Peyer's patch (tissue), 4 donors: ENCODE measurements at regions not wholly inside any gene's neighbourhood (a gene's known extent, or its start where the extent isn't known, plus 50 kb on each side); places are given as distances from the start of the nearest gene placed in this dataset.

Source experiments
- CTCF ChIP-seq, 6 experiments: fragments of 450-650 bp in 4 of 6; fragments of 200-600 bp in 2 of 6; sonication (generic) in 1 of 6; IDR thresholded peaks; one replicate each; pipeline ENCODE4 v1.5.1; 2017 to 2019; ENCODE audit warnings: antibody characterized with exemption in 6 of 6, mild to moderate bottlenecking in 3 of 6, moderate library complexity in 1 of 6
- POLR2A ChIP-seq, 2 donors: fragments of 450-650 bp; IDR thresholded peaks; one replicate each; pipeline ENCODE4 v1.5.1; 2017; ENCODE audit warnings: antibody characterized with exemption in 2 of 2, mild to moderate bottlenecking in 2 of 2, moderate library complexity in 2 of 2

GRCh38 chr16:85279402-85279801 is 167.1 kb upstream of the CIBAR2 start:
- TF ChIP-seq CTCF (IDR thresholded peaks at IDR 0.05): no peak
- TF ChIP-seq POLR2A (IDR thresholded peaks at IDR 0.05): no peak
